Endothelial cell of umbilical vein (primary cell): ENCODE measurements at regions not wholly inside any gene's neighbourhood (a gene's known extent, or its start where the extent isn't known, plus 50 kb on each side); places are given as distances from the start of the nearest gene placed in this dataset.

Source experiments
- BruUV-seq: library from RNA; stranded (reverse); fragments of 400-500 nt; replicated peaks from 2 replicates; lab custom pipeline; 2021; lab: Mats Ljungman, UMichigan
- CTCF ChIA-PET: fragments of 300-600, 350-600 bp; sonication (Branson Sonifier 250); formaldehyde crosslinking; loops from one replicate; lab custom pipeline; 2021; ENCODE audit warnings: antibody characterized with exemption, inconsistent platforms; lab: Charles Lee
- POLR2A ChIA-PET: fragments of 300-600, 350-600 bp; sonication (Branson Sonifier 250); formaldehyde crosslinking; loops from one replicate; lab custom pipeline; 2021; ENCODE audit warnings: antibody characterized with exemption, inconsistent platforms; lab: Charles Lee
- DNase-seq: peaks from one replicate; pipeline ENCODE4 v3.0.0-alpha.2; 2011; ENCODE audit warnings: low read depth, low spot score
- FAIRE-seq: peaks from 2 replicates; lab custom pipeline; 2011; peaks lifted over from hg19 to GRCh38; lab: Jason Lieb, UNC
- H2AFZ ChIP-seq: 2 replicates; pipeline ENCODE4 v1.6.0; 2012; ENCODE audit warnings: low read depth, low read length, control low read depth, inconsistent platforms
- H3K27ac ChIP-seq: 2 replicates; pipeline ENCODE4 v1.5.1; 2011; ENCODE audit warnings: low read depth, mild to moderate bottlenecking, control low read depth, low read length, moderate library complexity; ENCODE audit not compliant: insufficient read depth
- H3K27me3 ChIP-seq, 2 experiments: 2 replicates each; pipeline versions ENCODE4 v1.6.0 to v1.6.1; 2011; ENCODE audit warnings: low read length in 2 of 2, mixed read lengths in 1 of 2; ENCODE audit not compliant: control insufficient read depth in 2 of 2, insufficient read depth in 2 of 2
- H3K36me3 ChIP-seq, 2 experiments: 2 replicates in 1 of 2; 3 replicates in 1 of 2; pipeline ENCODE4 v1.5.1; 2011; ENCODE audit warnings: low read length in 2 of 2, mild to moderate bottlenecking in 1 of 2, moderate library complexity in 1 of 2; ENCODE audit not compliant: control insufficient read depth in 2 of 2, insufficient read depth in 2 of 2; ENCODE audit errors: extremely low read depth in 1 of 2
- H3K4me1 ChIP-seq: 3 replicates; pipeline ENCODE4 v1.5.1; 2011; ENCODE audit warnings: mild to moderate bottlenecking, low read length; ENCODE audit not compliant: control insufficient read depth, insufficient read depth; ENCODE audit errors: extremely low read depth
- H3K4me2 ChIP-seq: 2 replicates; pipeline ENCODE4 v1.6.1; 2011; ENCODE audit warnings: low read length, control low read depth, mixed read lengths; ENCODE audit not compliant: insufficient read depth
- H3K4me3 ChIP-seq, 3 experiments: fragments of 200-600 bp in 1 of 3; sonication (generic), shearing (Covaris generic) in 1 of 3; replicated peaks in 1 of 3; 2 replicates each; pipeline ENCODE4 v1.5.1; 2011 to 2016; ENCODE audit warnings: control low read depth in 3 of 3, low read length in 3 of 3, mild to moderate bottlenecking in 2 of 3, inconsistent platforms in 1 of 3, low read depth in 1 of 3, moderate library complexity in 1 of 3; ENCODE audit not compliant: insufficient read depth in 1 of 3
- H3K79me2 ChIP-seq: 2 replicates; pipeline ENCODE4 v1.6.0; 2012; ENCODE audit warnings: low read length, inconsistent platforms; ENCODE audit not compliant: control insufficient read depth, insufficient read depth
- H3K9ac ChIP-seq: replicated peaks from 2 replicates; pipeline ENCODE3; 2011; ENCODE audit warnings: low read length, control low read depth; ENCODE audit not compliant: insufficient read depth; ENCODE audit errors: extremely low read depth
- H3K9me1 ChIP-seq: replicated peaks from 3 replicates; pipeline ENCODE4 v1.6.0; 2011; ENCODE audit warnings: mild to moderate bottlenecking, low read length; ENCODE audit not compliant: control insufficient read depth, insufficient read depth; ENCODE audit errors: extremely low read depth
- H3K9me3 ChIP-seq: replicated peaks from 2 replicates; pipeline ENCODE4 v1.5.1; 2012; ENCODE audit warnings: low read length, inconsistent platforms; ENCODE audit not compliant: control insufficient read depth, insufficient read depth
- H4K20me1 ChIP-seq: replicated peaks from 2 replicates; pipeline ENCODE3; 2011; ENCODE audit warnings: mild to moderate bottlenecking, low read length; ENCODE audit not compliant: control insufficient read depth, insufficient read depth; ENCODE audit errors: extremely low read depth
- CTCF ChIP-seq, 2 donors: IDR thresholded peaks; 1 replicate in 1 of 2; 2 replicates in 1 of 2; pipeline ENCODE4 v1.5.1; 2011; ENCODE audit warnings: low read length in 2 of 2, mild to moderate bottlenecking in 2 of 2, moderate library complexity in 2 of 2, control low read depth in 1 of 2, inconsistent platforms in 1 of 2, low read depth in 1 of 2; ENCODE audit not compliant: insufficient read depth in 1 of 2; ENCODE audit errors: extremely low read depth in 1 of 2
- EZH2 ChIP-seq: IDR thresholded peaks from 2 replicates; pipeline ENCODE4 v1.6.1; 2012; ENCODE audit warnings: borderline replicate concordance, low read depth, mild to moderate bottlenecking, moderate library complexity, low read length, inconsistent platforms; ENCODE audit not compliant: severe bottlenecking
- FOS ChIP-seq: IDR thresholded peaks from 2 replicates; pipeline ENCODE4 v1.6.1; 2011; ENCODE audit warnings: mild to moderate bottlenecking, low read length, moderate library complexity, borderline replicate concordance; ENCODE audit not compliant: insufficient read depth
- GATA2 ChIP-seq: IDR thresholded peaks from 2 replicates; pipeline ENCODE4 v1.7.0; 2011; ENCODE audit warnings: low read depth, mild to moderate bottlenecking, moderate library complexity, mixed read lengths, low read length; ENCODE audit not compliant: insufficient read length, insufficient read depth
- JUN ChIP-seq: IDR thresholded peaks from 2 replicates; pipeline ENCODE4 v1.6.1; 2011; ENCODE audit warnings: borderline replicate concordance, low read depth; ENCODE audit not compliant: insufficient read length, insufficient read depth
- MYC ChIP-seq: IDR thresholded peaks from one replicate; pipeline ENCODE4 v1.6.1; 2011; ENCODE audit warnings: mild to moderate bottlenecking, low read depth, low read length
- POLR2A ChIP-seq: IDR thresholded peaks from 2 replicates; pipeline ENCODE4 v1.6.1; 2012; ENCODE audit warnings: low read depth, mild to moderate bottlenecking, control low read depth, low read length
- POLR2AphosphoS5 ChIP-seq: IDR thresholded peaks from 2 replicates; pipeline ENCODE4 v1.6.1; 2012; ENCODE audit warnings: low read depth, mild to moderate bottlenecking, control low read depth, low read length, moderate library complexity; ENCODE audit not compliant: insufficient read depth
- dilution Hi-C: fragments of 300-500 bp; cut with MboI; formaldehyde crosslinking; loops from one replicate; pipeline ENCODE4 v1.15.0; 2019; ENCODE audit warnings: low sequenced_read_pairs; ENCODE audit not compliant: extremely low pct_ligation_motif_present
- intact Hi-C: fragments of 100-400 bp; cut with micrococcal nuclease; formaldehyde crosslinking; loops from one replicate; pipeline ENCODE4 v1.10.0; 2022
- TF ChIP-seq, protein P1 (sequence below): IDR thresholded peaks from 2 replicates; pipeline ENCODE4 v1.6.1; 2011; ENCODE audit not compliant: insufficient read depth, insufficient read length

DNA sequence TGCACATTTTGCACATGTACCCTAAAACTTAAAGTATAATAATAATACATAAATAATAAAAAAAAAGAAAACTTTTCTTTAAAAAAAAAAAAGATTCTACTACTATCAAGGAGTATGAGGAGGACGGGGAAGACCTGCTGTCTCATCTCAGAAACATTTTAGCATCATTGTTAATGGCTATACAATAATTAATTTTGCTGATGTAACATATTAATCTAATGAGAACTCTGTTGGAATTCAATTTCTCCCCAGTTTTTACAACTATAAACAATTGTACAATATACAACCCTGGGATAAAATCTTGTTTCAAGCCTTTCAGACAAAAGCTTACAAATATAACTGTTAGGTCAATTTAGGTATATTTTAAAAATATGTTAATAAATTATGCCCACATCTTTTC is 139.0 kb upstream of the GRIN3A start:
- Histone ChIP-seq H4K20me1 (no peaks in the 10 kb centered on the region), H3K79me2 (no peaks in the 10 kb centered on the region), H3K27me3 (no peaks in the 10 kb centered on the region), H3K9ac (no peak overlapping the region), H3K36me3 (no peaks in the 10 kb centered on the region), H3K4me1 (no peaks in the 10 kb centered on the region), H3K9me1 (no peaks in the 10 kb centered on the region), H3K4me2 (no peak overlapping the region), H3K9me3 (no peaks in the 10 kb centered on the region), H3K27ac (no peak overlapping the region), H3K4me3 (no peak overlapping the region), H2AFZ (no peak overlapping the region)
- TF ChIP-seq MYC (no peak), POLR2AphosphoS5 (no peak), JUN (no peak), FOS (no peak), CTCF (IDR thresholded peaks at IDR 0.05; ENCODE audit: extremely low read depth in 1 of 2, insufficient read depth in 1 of 2, low read depth in 1 of 2, low read length in 2 of 2) (no peak), GATA2 (no peak), EZH2 (no peak), POLR2A (no peak)
- TF ChIP-seq, protein P1, sequence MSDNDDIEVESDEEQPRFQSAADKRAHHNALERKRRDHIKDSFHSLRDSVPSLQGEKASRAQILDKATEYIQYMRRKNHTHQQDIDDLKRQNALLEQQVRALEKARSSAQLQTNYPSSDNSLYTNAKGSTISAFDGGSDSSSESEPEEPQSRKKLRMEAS = no peak
- BruUV-seq = no TSS peak
- intact Hi-C loops (no loop called here), dilution Hi-C loops (no loop called here)
- ChIA-PET CTCF (no interaction called here), POLR2A (no interaction called here)
- FAIRE-seq (no peak), DNase-seq (no peak)
